GM23338 (cell line): ENCODE measurements at regions not wholly inside any gene's neighbourhood (a gene's known extent, or its start where the extent isn't known, plus 50 kb on each side); places are given as distances from the start of the nearest gene placed in this dataset.

Source experiments
- ATAC-seq: fragments of 200-7000 bp; cut with Tn5 transposase; 3 replicates; pipeline ENCODE4 v1.9.1; 2020
- DNase-seq: peaks from one replicate; pipeline ENCODE4 v3.0.0-alpha.2; 2015; ENCODE audit warnings: low spot score
- H2AFZ ChIP-seq: fragments of 200-600 bp; sonication (generic); 2 replicates; pipeline ENCODE4 v1.8.0; 2016; ENCODE audit warnings: antibody characterized with exemption, mild to moderate bottlenecking, moderate library complexity
- H3F3A ChIP-seq: fragments of 200-600 bp; sonication (generic); replicated peaks from 2 replicates; pipeline ENCODE4 v1.8.0; 2017; ENCODE audit warnings: antibody characterized with exemption, mixed run types, low read depth
- H3K27ac ChIP-seq: fragments of 200-600 bp; sonication (generic); 2 replicates; pipeline ENCODE4 v1.6.1; 2016; ENCODE audit warnings: low read depth
- H3K27me3 ChIP-seq: fragments of 200-600 bp; sonication (generic); 2 replicates; pipeline ENCODE4 v1.8.0; 2016; ENCODE audit warnings: mild to moderate bottlenecking, mixed run types, moderate library complexity; ENCODE audit not compliant: insufficient read depth
- H3K36me3 ChIP-seq: fragments of 200-600 bp; sonication (generic); 2 replicates; pipeline ENCODE4 v1.8.0; 2016; ENCODE audit warnings: mild to moderate bottlenecking; ENCODE audit not compliant: insufficient read depth
- H3K4me1 ChIP-seq: fragments of 200-600 bp; sonication (generic); 2 replicates; pipeline ENCODE4 v1.8.0; 2016; ENCODE audit warnings: mild to moderate bottlenecking, moderate library complexity; ENCODE audit not compliant: insufficient read depth
- H3K4me2 ChIP-seq: fragments of 200-600 bp; sonication (generic); 2 replicates; pipeline ENCODE4 v1.7.1; 2017; ENCODE audit warnings: mixed run types
- H3K4me3 ChIP-seq: fragments of 200-600 bp; sonication (generic); 2 replicates; pipeline ENCODE4 v1.6.1; 2016; ENCODE audit warnings: mixed run types
- H3K79me2 ChIP-seq: fragments of 200-600 bp; sonication (generic); replicated peaks from 2 replicates; pipeline ENCODE4 v1.8.0; 2017; ENCODE audit warnings: mild to moderate bottlenecking; ENCODE audit not compliant: insufficient read depth
- H3K9me2 ChIP-seq: fragments of 200-600 bp; sonication (generic); 2 replicates; pipeline ENCODE4 v1.8.0; 2017; ENCODE audit not compliant: insufficient read depth
- H4K20me1 ChIP-seq: fragments of 200-600 bp; sonication (generic); replicated peaks from 2 replicates; pipeline ENCODE4 v1.8.0; 2017; ENCODE audit warnings: mild to moderate bottlenecking; ENCODE audit not compliant: insufficient read depth
- H3K27ac Mint-ChIP-seq: 2 replicates; pipeline ENCODE4 v1.8.0; 2020; ENCODE audit warnings: inconsistent platforms, mild to moderate bottlenecking, moderate library complexity, mixed read lengths
- H3K27me3 Mint-ChIP-seq: 3 replicates; pipeline ENCODE4 v1.8.0; 2022; ENCODE audit warnings: low read depth, mild to moderate bottlenecking, moderate library complexity, mixed read lengths, inconsistent platforms; ENCODE audit not compliant: insufficient read depth, poor library complexity
- H3K36me3 Mint-ChIP-seq: 3 replicates; pipeline ENCODE4 v1.8.0; 2021; ENCODE audit warnings: low read depth, mild to moderate bottlenecking, inconsistent platforms, moderate library complexity, mixed read lengths
- H3K4me1 Mint-ChIP-seq: 3 replicates; pipeline ENCODE4 v1.8.0; 2020; ENCODE audit warnings: mild to moderate bottlenecking, inconsistent platforms, mixed read lengths
- H3K4me3 Mint-ChIP-seq: 3 replicates; pipeline ENCODE4 v1.8.0; 2021; ENCODE audit warnings: moderate library complexity, mild to moderate bottlenecking, inconsistent platforms, mixed read lengths
- H3K9me3 Mint-ChIP-seq: 3 replicates; pipeline ENCODE4 v1.8.0; 2020; ENCODE audit warnings: moderate library complexity, mild to moderate bottlenecking, inconsistent platforms, mixed read lengths
- CREB1 ChIP-seq: fragments of 250-450 bp; sonication (Bioruptor Pico); IDR thresholded peaks from 2 replicates; pipeline ENCODE4 v1.5.0; 2020; ENCODE audit warnings: low read depth, mild to moderate bottlenecking, moderate library complexity
- CTCF ChIP-seq, 2 experiments: fragments of 200-600 bp in 1 of 2; sonication (generic) in 1 of 2; conservative IDR thresholded peaks; 2 replicates each; pipeline versions ENCODE4 v1.5.1 to v1.6.1; 2016 to 2017; ENCODE audit warnings: antibody characterized with exemption in 2 of 2, low read depth in 2 of 2, mild to moderate bottlenecking in 2 of 2, moderate library complexity in 1 of 2
- ETS1 ChIP-seq: IDR thresholded peaks from 2 replicates; pipeline ENCODE4 v1.6.1; 2016; ENCODE audit warnings: antibody characterized with exemption
- EZH2 ChIP-seq: fragments of 200-600 bp; sonication (generic); IDR thresholded peaks from one replicate; pipeline ENCODE4 v1.8.0; 2017; ENCODE audit warnings: antibody characterized with exemption, mild to moderate bottlenecking, low read depth; ENCODE audit not compliant: unreplicated experiment
- EZH2phosphoT487 ChIP-seq: fragments of 200-600 bp; sonication (generic); IDR thresholded peaks from one replicate; pipeline ENCODE4 v1.8.1; 2018; ENCODE audit warnings: antibody characterized with exemption; ENCODE audit not compliant: unreplicated experiment
- JUNB ChIP-seq: IDR thresholded peaks from one replicate; pipeline ENCODE4 v1.6.1; 2016; ENCODE audit warnings: antibody characterized with exemption; ENCODE audit not compliant: unreplicated experiment
- NANOG ChIP-seq: IDR thresholded peaks from 2 replicates; pipeline ENCODE4 v1.6.1; 2016; ENCODE audit warnings: antibody characterized with exemption, borderline replicate concordance
- POLR2AphosphoS5 ChIP-seq: IDR thresholded peaks from 2 replicates; pipeline ENCODE4 v1.6.1; 2016; ENCODE audit warnings: antibody characterized with exemption, low read depth
- STAT1 ChIP-seq: IDR thresholded peaks from one replicate; pipeline ENCODE4 v1.6.1; 2016; ENCODE audit warnings: antibody characterized with exemption; ENCODE audit not compliant: unreplicated experiment
- ZNF114 ChIP-seq: fragments of 250-450 bp; sonication (Bioruptor Pico); IDR thresholded peaks from 2 replicates; pipeline ENCODE4 v1.5.0; 2020; ENCODE audit warnings: mild to moderate bottlenecking, moderate library complexity
- ZNF331 ChIP-seq: fragments of 250-450 bp; sonication (Bioruptor Pico); IDR thresholded peaks from 2 replicates; pipeline ENCODE4 v1.5.0; 2020; ENCODE audit warnings: low read depth, mild to moderate bottlenecking, moderate library complexity

GRCh38 chr7:57199252-57199651 lies 67.0 kb upstream of the ZNF479 start:
- H3K36me3 Mint-ChIP-seq: peaks cover 8% of the 10 kb centered on the region; the same call in 2 of the 3 replicates
- H3K9me2 ChIP-seq: no peaks in the 10 kb centered on the region

GRCh38 chr7:57201021-57201894 lies 69.0 kb upstream of the ZNF479 start:
- Mint-ChIP-seq H3K36me3 (peaks cover 16% of the 10 kb centered on the region; the same call in 2 of the 3 replicates), H3K27ac (no peak overlapping the region), H3K9me3 (peaks cover 45% of the 10 kb centered on the region), H3K4me1 (no peaks in the 10 kb centered on the region), H3K27me3 (peaks cover 2% of the 10 kb centered on the region), H3K4me3 (no peak overlapping the region)
- H3K4me3 ChIP-seq: no peak overlapping the region
- no peaks in the 10 kb centered on the region for H3K4me1 ChIP-seq
- H3K27me3 ChIP-seq: no peaks in the 10 kb centered on the region
- H3K27ac ChIP-seq: no peak overlapping the region
- H3K36me3 ChIP-seq: 0 out of 2 replicates have a peak, but pooled peaks cover 5% of the 10 kb centered on the region
- H4K20me1 ChIP-seq: no peaks in the 10 kb centered on the region
- no peak for ATAC-seq
- no peaks in the 10 kb centered on the region for H3K79me2 ChIP-seq
- H3F3A ChIP-seq: no peaks in the 10 kb centered on the region
- no peaks in the 10 kb centered on the region for H3K9me2 ChIP-seq
- no peak for DNase-seq
- no peak overlapping the region for H3K4me2 ChIP-seq
- H2AFZ ChIP-seq: no peak overlapping the region
- TF ChIP-seq STAT1 (no peak), EZH2 (no peak), ZNF331 (CRISPR knock-in tag) (no peak), JUNB (no peak), NANOG (no peak), ZNF114 (no peak), EZH2phosphoT487 (no peak), CTCF (conservative IDR thresholded peaks at IDR 0.05; ENCODE audit: low read depth in 2 of 2) (no peak), ETS1 (no peak), CREB1 (CRISPR knock-in tag) (no peak)

More at GRCh38 chr7:57199252-57199651, 67.0 kb upstream of the ZNF479 start:
- no peaks in the 10 kb centered on the region for H3K4me1 ChIP-seq
- no peaks in the 10 kb centered on the region for H3F3A ChIP-seq
- DNase-seq (no peak), ATAC-seq (no peak)
- Mint-ChIP-seq H3K27me3 (peaks cover 2% of the 10 kb centered on the region), H3K27ac (no peak overlapping the region), H3K4me1 (no peaks in the 10 kb centered on the region), H3K4me3 (no peak overlapping the region), H3K9me3 (peaks cover 25% of the 10 kb centered on the region)
- H3K27me3 ChIP-seq: no peaks in the 10 kb centered on the region
- no peak overlapping the region for H3K27ac ChIP-seq
- no peaks in the 10 kb centered on the region for H4K20me1 ChIP-seq
- H3K4me2 ChIP-seq: no peak overlapping the region
- TF ChIP-seq CTCF (conservative IDR thresholded peaks at IDR 0.05; ENCODE audit: low read depth in 2 of 2): no peak
- no peak for TF ChIP-seq EZH2phosphoT487
- no peak for TF ChIP-seq NANOG
- no peak for TF ChIP-seq ZNF114
- TF ChIP-seq JUNB: no peak
- TF ChIP-seq ETS1: no peak
- no peak for TF ChIP-seq POLR2AphosphoS5
- H3K36me3 ChIP-seq: 0 out of 2 replicates have a peak, but pooled peaks cover 5% of the 10 kb centered on the region
- H2AFZ ChIP-seq: no peak overlapping the region
- no peak overlapping the region for H3K4me3 ChIP-seq
- no peaks in the 10 kb centered on the region for H3K79me2 ChIP-seq
